ENCODE measurements at regions not wholly inside any gene's neighbourhood (a gene's known extent, or its start where the extent isn't known, plus 50 kb on each side); places are given as distances from the start of the nearest gene placed in this dataset.
"Not testable (repeated sequence)": the region's sequence is repeated elsewhere in the genome, so short reads cannot be mapped to it uniquely, and the experiment has no call there.

- no peak for DNase-seq
These were observed 362.2 kb downstream of the LRATD1 start for GRCh38 chr2:14994721-14995120.

- peak; percentile 74 for DNase-seq
These were observed 364.0 kb downstream of the LRATD1 start for GRCh38 chr2:14996351-14997014.

- peak; percentile 27 for DNase-seq
These were observed 366.0 kb downstream of the LRATD1 start for GRCh38 chr2:14998546-14998945.

GRCh38 chr2:14999114-14999661 lies 366.7 kb downstream of the LRATD1 start:
- peak; percentile 37 for DNase-seq

- DNase-seq, result not testable (repeated sequence)
These were observed 370.0 kb downstream of the LRATD1 start for GRCh38 chr2:15002519-15002918.

- DNase-seq, result no peak
These were observed 374.1 kb downstream of the LRATD1 start for GRCh38 chr2:15006667-15007066.

- DNase-seq, result no peak
These were observed 377.2 kb downstream of the LRATD1 start for GRCh38 chr2:15009681-15010080.

GRCh38 chr2:15010346-15010745 lies 377.8 kb downstream of the LRATD1 start:
- no peak for DNase-seq

- DNase-seq, result no peak
These were observed 386.3 kb downstream of the LRATD1 start for GRCh38 chr2:15018814-15019213.

GRCh38 chr2:15023221-15023620 lies 390.7 kb downstream of the LRATD1 start:
- DNase-seq, result no peak

- no peak for DNase-seq
These were observed 395.9 kb downstream of the LRATD1 start for GRCh38 chr2:15028406-15028805.

GRCh38 chr2:15031745-15032240 lies 399.3 kb downstream of the LRATD1 start:
- no peak for DNase-seq

- DNase-seq, result no peak
These were observed 401.7 kb downstream of the LRATD1 start for GRCh38 chr2:15034246-15034645.

- no peak for DNase-seq
These were observed 402.3 kb downstream of the LRATD1 start for GRCh38 chr2:15034860-15035259.

GRCh38 chr2:15038366-15039364 lies 406.1 kb downstream of the LRATD1 start:
- DNase-seq, result no peak

GRCh38 chr2:15040429-15041084 lies 408.0 kb downstream of the LRATD1 start:
- DNase-seq, result peak; percentile 40

GRCh38 chr2:15041429-15041837 lies 408.9 kb downstream of the LRATD1 start:
- DNase-seq, result peak; percentile 44

GRCh38 chr2:15042801-15043217 lies 410.3 kb downstream of the LRATD1 start:
- no peak for DNase-seq

- DNase-seq, result peak; percentile 45
These were observed 411.0 kb downstream of the LRATD1 start for GRCh38 chr2:15043336-15044058.

GRCh38 chr2:15045054-15045453 lies 412.5 kb downstream of the LRATD1 start:
- DNase-seq, result no peak

GRCh38 chr2:15047184-15047583 lies 414.7 kb downstream of the LRATD1 start:
- no peak for DNase-seq

GRCh38 chr2:15048000-15048399 lies 415.5 kb downstream of the LRATD1 start:
- DNase-seq, result no peak
